ENCODE measurements at regions not wholly inside any gene's neighbourhood (a gene's known extent, or its start where the extent isn't known, plus 50 kb on each side); places are given as distances from the start of the nearest gene placed in this dataset.

- TF ChIP-seq POLR2AphosphoS5 (IDR thresholded peaks at IDR 0.05; ENCODE audit: low read depth, low read length) (no peak), SPI1 (IDR thresholded peaks at IDR 0.05; ENCODE audit: low read depth, low read length) (no peak), POLR2A (IDR thresholded peaks at IDR 0.05; ENCODE audit: low read depth, low read length) (no peak), TAF1 (IDR thresholded peaks at IDR 0.05; ENCODE audit: low read depth, low read length) (no peak), PAX5 (IDR thresholded peaks at IDR 0.05; ENCODE audit: insufficient read depth, low read length, severe bottlenecking) (no peak)
Measured at GRCh38 chrX:3990569-3990968, 277.1 kb upstream of the PRKX start.

Data from GM12891 (cell line).